Thoracic aorta (tissue), 2 donors: ENCODE measurements at regions not wholly inside any gene's neighbourhood (a gene's known extent, or its start where the extent isn't known, plus 50 kb on each side); places are given as distances from the start of the nearest gene placed in this dataset.
"Not testable (repeated sequence)": the region's sequence is repeated elsewhere in the genome, so short reads cannot be mapped to it uniquely, and the experiment has no call there.

Experiments used
- ATAC-seq: fragments of 150-250 bp; one replicate; pipeline ENCODE4 v1.8.0; 2017; ENCODE audit warnings: low read depth; ENCODE audit not compliant: insufficient number of reproducible peaks, low FRiP score
- DNase-seq: peaks from one replicate; pipeline ENCODE4 v3.0.0-alpha.2; 2020; ENCODE audit warnings: low spot score
- H3K27ac ChIP-seq, 2 donors: fragments of 200-600 bp; sonication (generic); 1 replicate in 1 of 2; 2 replicates in 1 of 2; pipeline ENCODE4 v1.5.1; 2016; ENCODE audit warnings: mild to moderate bottlenecking in 2 of 2, moderate library complexity in 2 of 2
- H3K27me3 ChIP-seq: fragments of 200-600 bp; sonication (generic); replicated peaks from 2 replicates; pipeline ENCODE4 v1.6.0; 2016; ENCODE audit warnings: mild to moderate bottlenecking; ENCODE audit not compliant: insufficient read depth
- H3K36me3 ChIP-seq: fragments of 200-600 bp; sonication (generic); one replicate; pipeline ENCODE4 v1.5.1; 2016
- H3K4me1 ChIP-seq, 2 donors: fragments of 200-600 bp; sonication (generic); 1 replicate in 1 of 2; 2 replicates in 1 of 2; pipeline versions ENCODE4 v1.5.1 to v1.6.0; 2016; ENCODE audit warnings: low read depth in 2 of 2, mild to moderate bottlenecking in 1 of 2; ENCODE audit not compliant: control insufficient read depth in 1 of 2
- H3K4me3 ChIP-seq: fragments of 200-600 bp; sonication (generic); 2 replicates; pipeline ENCODE4 v1.5.1; 2016; ENCODE audit warnings: mild to moderate bottlenecking
- H3K9me3 ChIP-seq: fragments of 200-600 bp; sonication (generic); 2 replicates; pipeline ENCODE4 v1.5.1; 2016
- TF ChIP-seq, protein P1 (sequence below): fragments of 200-600 bp; sonication (generic); IDR thresholded peaks from one replicate; pipeline ENCODE4 v1.5.1; 2019; ENCODE audit warnings: antibody characterized with exemption

DNA sequence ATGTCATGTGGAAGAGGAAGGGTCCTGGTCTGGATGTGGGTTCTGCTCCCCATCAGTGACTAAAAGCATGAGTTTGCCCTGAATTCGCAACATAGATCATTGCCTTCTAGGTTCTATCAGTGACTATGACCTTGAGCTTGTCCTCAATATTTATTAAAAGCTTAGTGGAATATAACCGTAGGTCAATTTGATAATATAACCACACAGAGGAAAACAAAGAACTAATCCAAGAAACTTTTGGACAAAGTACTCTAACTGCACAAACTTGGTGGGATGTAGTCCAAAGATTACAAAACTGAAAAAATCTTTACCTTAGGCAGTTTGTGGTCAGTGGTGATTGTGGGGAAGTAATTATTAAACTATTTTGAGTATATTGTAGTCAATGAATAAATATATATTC, 152.9 kb downstream of the CYP26A1 start:
- H3K4me3 ChIP-seq = no peak overlapping the region
- H3K9me3 ChIP-seq = no peaks in the 10 kb centered on the region
- TF ChIP-seq, protein P1, sequence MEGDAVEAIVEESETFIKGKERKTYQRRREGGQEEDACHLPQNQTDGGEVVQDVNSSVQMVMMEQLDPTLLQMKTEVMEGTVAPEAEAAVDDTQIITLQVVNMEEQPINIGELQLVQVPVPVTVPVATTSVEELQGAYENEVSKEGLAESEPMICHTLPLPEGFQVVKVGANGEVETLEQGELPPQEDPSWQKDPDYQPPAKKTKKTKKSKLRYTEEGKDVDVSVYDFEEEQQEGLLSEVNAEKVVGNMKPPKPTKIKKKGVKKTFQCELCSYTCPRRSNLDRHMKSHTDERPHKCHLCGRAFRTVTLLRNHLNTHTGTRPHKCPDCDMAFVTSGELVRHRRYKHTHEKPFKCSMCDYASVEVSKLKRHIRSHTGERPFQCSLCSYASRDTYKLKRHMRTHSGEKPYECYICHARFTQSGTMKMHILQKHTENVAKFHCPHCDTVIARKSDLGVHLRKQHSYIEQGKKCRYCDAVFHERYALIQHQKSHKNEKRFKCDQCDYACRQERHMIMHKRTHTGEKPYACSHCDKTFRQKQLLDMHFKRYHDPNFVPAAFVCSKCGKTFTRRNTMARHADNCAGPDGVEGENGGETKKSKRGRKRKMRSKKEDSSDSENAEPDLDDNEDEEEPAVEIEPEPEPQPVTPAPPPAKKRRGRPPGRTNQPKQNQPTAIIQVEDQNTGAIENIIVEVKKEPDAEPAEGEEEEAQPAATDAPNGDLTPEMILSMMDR = no peak
- ATAC-seq = no peak
- DNase-seq = no peak
- no peaks in the 10 kb centered on the region for H3K27me3 ChIP-seq
- H3K36me3 ChIP-seq = no peaks in the 10 kb centered on the region
- no peak overlapping the region for H3K27ac ChIP-seq
- no peaks in the 10 kb centered on the region for H3K4me1 ChIP-seq

DNA sequence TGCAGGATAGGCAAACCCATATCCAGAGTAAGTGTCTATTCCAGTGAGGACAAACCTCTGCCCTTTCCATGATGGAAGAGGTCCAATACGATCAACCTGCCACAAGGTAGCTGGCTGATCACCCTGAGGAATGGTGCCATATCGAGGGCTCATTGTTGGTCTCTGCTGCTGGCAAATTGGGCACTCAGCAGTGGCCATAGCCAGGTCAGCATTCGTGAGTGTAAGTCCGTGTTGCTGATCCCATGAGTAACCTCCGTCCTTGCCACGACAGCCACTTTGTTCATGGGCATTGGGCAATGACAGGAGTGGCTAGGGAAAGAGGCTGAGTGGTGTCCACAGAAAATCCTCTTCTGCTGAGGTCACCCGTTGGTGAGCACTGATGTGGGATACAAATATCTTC, 156.9 kb downstream of the CYP26A1 start:
- H3K27me3 ChIP-seq, H3K27ac ChIP-seq, DNase-seq, H3K4me3 ChIP-seq, H3K4me1 ChIP-seq, H3K9me3 ChIP-seq, H3K36me3 ChIP-seq, ATAC-seq: not testable (repeated sequence)

DNA sequence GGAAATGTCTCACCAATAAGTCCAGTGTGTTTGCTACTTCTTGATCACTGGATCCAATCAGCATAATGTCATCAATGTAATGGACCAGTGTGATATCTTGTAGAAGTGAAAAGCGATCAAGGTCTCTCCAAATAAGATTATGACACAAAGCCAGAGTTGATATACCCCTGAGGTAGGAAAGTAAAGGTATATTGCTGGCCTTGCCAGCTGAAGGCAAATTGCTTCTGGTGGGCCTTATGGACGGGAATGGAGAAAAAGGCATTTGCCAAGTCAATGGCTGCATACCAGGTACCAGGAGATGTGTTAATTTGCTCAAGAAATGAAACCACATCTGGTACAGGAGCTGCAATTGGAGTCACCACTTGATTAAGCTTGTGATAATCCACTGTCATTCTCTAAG, 158.5 kb downstream of the CYP26A1 start:
- not testable (repeated sequence) for H3K9me3 ChIP-seq, H3K36me3 ChIP-seq, H3K27ac ChIP-seq, ATAC-seq, H3K27me3 ChIP-seq, H3K4me3 ChIP-seq, DNase-seq
- peaks cover 15 to 19% of the 10 kb centered on the region in 2 donors for H3K4me1 ChIP-seq

DNA sequence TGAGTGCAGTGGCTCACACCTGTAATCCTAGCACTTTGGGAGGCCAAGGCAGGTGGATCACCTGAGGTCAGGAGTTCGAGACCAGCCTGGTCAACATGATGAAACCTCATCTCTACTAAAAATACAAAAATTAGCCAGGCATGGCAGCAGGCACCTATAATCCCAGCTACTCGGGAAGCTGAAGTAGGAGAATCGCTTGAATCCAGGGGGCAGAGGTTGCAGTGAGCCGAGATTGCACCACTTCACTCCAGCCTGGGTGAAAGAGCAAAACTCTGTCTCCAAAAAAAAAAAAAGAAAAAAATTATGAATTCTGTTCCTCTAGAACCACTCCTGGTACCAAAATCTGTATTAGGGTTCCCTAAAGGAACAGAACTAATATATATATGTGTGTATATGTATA, 161.2 kb downstream of the CYP26A1 start:
- H3K4me3 ChIP-seq, H3K36me3 ChIP-seq, H3K27me3 ChIP-seq, ATAC-seq, H3K27ac ChIP-seq, DNase-seq, H3K9me3 ChIP-seq: not testable (repeated sequence)
- H3K4me1 ChIP-seq = peaks cover 19 to 32% of the 10 kb centered on the region in 2 donors

DNA sequence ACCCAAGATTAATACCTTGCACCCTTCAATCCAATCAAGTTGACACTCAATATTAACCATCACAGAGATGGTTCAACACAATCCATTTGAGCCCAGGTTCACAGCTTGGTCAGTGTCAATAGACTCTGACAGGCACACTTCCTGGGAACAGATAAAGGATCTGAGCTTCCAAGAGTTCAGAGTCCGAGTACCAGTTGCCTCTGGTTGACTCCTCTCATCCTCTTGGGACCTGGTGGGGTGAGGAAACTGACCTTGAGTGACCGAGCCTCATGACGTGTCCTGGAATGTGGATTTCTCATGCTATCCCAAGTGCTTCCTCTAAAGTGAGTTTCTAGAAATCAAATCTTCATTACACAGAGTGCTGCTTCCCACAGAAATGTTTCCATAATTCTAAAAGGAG, 162.0 kb downstream of the CYP26A1 start:
- Histone ChIP-seq H3K9me3 (no peaks in the 10 kb centered on the region), H3K4me1 (peaks cover 19 to 32% of the 10 kb centered on the region in 2 donors), H3K36me3 (no peaks in the 10 kb centered on the region), H3K27me3 (no peaks in the 10 kb centered on the region), H3K4me3 (no peak overlapping the region), H3K27ac (no peak overlapping the region)
- TF ChIP-seq, protein P1 = no peak
- DNase-seq (no peak), ATAC-seq (no peak)

DNA sequence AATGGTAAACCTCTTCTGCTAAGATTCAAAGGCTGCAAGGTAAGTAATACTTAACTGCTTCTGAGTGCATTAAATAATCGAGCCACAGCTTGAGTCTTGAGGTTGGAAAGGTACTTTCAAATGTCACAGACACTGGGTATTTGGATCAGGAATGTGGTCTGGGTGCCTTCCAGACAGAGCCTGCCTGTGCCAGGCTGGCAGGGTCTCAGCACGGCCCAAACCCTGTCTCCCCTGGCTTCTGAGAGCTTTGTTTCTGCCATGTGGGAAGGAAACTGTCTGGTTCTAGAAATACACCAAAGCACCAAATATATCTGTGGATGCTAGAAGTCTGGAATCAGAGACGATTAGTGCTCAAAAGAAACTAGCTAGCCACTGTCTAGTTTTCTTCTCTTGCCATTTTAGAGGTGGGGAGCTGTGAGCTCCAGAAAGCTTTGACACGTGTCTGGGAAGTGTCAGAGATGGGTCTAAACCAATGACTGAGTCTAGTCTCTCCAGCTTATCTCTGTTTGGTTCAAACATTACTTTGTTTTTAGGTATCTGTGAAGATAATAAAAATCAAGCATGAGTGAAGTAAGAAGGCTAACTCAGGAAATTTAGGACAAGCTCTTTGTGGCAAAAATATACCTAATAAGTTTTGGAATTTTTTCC, 162.8 kb downstream of the CYP26A1 start:
- Histone ChIP-seq H3K4me1 (peaks cover 19 to 32% of the 10 kb centered on the region in 2 donors), H3K9me3 (no peaks in the 10 kb centered on the region), H3K27me3 (no peaks in the 10 kb centered on the region), H3K27ac (no peak overlapping the region), H3K4me3 (no peak overlapping the region), H3K36me3 (no peaks in the 10 kb centered on the region)
- no peak for ATAC-seq
- no peak for DNase-seq
- TF ChIP-seq, protein P1 = no peak

DNA sequence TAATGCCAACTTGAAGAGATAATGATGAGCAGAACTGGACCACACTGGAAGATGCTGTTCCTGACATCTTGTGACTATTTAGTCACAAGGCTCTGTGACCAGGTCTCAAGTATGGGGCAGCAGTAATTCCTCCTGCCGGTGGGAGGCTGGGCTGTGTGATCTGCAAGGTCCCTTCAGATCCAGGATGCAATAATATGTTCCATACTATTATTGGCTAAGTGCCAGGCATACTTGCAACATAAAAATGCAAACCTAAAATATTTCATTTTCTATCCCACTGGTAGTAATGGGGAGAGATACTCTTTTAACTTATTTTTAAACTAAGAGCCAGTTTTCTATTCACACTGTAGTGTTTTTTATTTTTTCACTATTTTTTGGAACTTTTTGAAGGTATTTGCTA, 171.5 kb downstream of the CYP26A1 start:
- Histone ChIP-seq H3K4me1 (no peaks in the 10 kb centered on the region), H3K9me3 (no peaks in the 10 kb centered on the region), H3K4me3 (no peak overlapping the region), H3K27ac (no peak overlapping the region), H3K27me3 (no peaks in the 10 kb centered on the region), H3K36me3 (no peaks in the 10 kb centered on the region)
- TF ChIP-seq, protein P1 = no peak
- ATAC-seq (no peak), DNase-seq (no peak)
